ENCODE measurements at regions not wholly inside any gene's neighbourhood (a gene's known extent, or its start where the extent isn't known, plus 50 kb on each side); places are given as distances from the start of the nearest gene placed in this dataset.
"Not testable (repeated sequence)": the region's sequence is repeated elsewhere in the genome, so short reads cannot be mapped to it uniquely, and the experiment has no call there.

DNA sequence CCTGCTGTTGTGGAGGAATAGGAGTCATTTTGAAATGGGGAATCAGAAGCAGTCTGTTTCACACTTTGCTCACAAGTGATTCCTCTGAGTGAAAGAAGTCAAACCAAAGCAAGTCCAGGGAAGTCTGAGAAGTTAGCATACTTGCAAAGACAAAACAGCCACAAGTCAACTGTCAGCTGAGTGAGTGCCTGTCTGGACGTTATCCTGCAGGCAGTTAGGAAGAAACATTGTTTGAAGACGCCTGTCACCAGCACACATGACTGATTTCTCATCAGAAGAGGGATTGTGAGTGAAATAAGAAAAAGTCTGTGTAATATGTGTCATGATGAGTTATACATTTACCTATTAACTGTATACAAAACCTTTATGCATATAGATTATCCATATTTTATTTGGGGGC, 153.5 kb downstream of the KCNRG start:
- Histone ChIP-seq H3K9me3 (no peaks in the 10 kb centered on the region), H3K36me3 (replicated peaks in 1 of 2; ENCODE audit: insufficient read depth in 1 of 2, low read depth in 2 of 2) (no peaks in the 10 kb centered on the region), H3K4me3 (no peak overlapping the region), H3K27ac (no peak overlapping the region), H3K27me3 (no peaks in the 10 kb centered on the region), H3K4me1 (no peaks in the 10 kb centered on the region)
- ATAC-seq (no peak), DNase-seq (no peak)
- TF ChIP-seq POLR2A (IDR thresholded peaks at IDR 0.05) = no peak
- TF ChIP-seq, protein P1, sequence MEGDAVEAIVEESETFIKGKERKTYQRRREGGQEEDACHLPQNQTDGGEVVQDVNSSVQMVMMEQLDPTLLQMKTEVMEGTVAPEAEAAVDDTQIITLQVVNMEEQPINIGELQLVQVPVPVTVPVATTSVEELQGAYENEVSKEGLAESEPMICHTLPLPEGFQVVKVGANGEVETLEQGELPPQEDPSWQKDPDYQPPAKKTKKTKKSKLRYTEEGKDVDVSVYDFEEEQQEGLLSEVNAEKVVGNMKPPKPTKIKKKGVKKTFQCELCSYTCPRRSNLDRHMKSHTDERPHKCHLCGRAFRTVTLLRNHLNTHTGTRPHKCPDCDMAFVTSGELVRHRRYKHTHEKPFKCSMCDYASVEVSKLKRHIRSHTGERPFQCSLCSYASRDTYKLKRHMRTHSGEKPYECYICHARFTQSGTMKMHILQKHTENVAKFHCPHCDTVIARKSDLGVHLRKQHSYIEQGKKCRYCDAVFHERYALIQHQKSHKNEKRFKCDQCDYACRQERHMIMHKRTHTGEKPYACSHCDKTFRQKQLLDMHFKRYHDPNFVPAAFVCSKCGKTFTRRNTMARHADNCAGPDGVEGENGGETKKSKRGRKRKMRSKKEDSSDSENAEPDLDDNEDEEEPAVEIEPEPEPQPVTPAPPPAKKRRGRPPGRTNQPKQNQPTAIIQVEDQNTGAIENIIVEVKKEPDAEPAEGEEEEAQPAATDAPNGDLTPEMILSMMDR (IDR thresholded peaks at IDR 0.05) = no peak
- 55 to 75% methylated on average over 2 of the region's 2 CpGs for WGBS, 2 donors
- intact Hi-C loops (cut with DNase I) = no loop called here

DNA sequence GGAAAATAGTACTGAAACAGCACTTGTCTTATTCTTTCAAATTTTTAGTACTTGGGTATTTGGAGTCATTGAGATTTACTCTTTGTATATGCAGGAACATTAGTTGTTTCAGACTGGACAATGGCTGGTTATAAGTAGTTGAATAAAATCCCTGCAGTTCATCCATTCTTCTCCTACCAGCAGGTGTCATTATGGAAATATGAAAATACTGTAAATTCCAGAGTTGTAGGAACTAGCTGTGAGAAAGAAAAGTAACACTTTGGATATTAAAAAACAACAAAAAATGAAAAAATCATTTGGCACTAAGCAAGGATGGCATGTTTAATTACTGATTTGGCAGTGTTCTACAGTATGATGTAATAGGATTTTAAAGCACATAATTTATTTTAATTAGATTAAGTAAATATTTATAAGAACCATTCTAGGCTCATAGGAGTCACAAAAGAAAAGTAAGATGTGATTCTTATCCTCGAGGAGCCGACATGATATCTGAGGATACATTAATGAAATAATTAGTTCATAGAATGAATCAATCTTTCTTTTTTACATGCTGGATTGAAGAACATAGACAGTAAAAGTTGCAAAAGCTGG, 155.3 kb downstream of the KCNRG start:
- H3K4me1 ChIP-seq = no peaks in the 10 kb centered on the region
- intact Hi-C loops (cut with DNase I) = no loop called here
- no peaks in the 10 kb centered on the region for H3K27me3 ChIP-seq
- H3K9me3 ChIP-seq = no peaks in the 10 kb centered on the region
- 43 to 53% methylated on average over 2 of the region's 2 CpGs for WGBS, 2 donors
- DNase-seq (no peak), ATAC-seq (no peak)
- H3K4me3 ChIP-seq = no peak overlapping the region
- TF ChIP-seq POLR2A (IDR thresholded peaks at IDR 0.05) = no peak
- TF ChIP-seq, protein P1 (IDR thresholded peaks at IDR 0.05) = peak in 5 of 7 experiments; percentile 19 to 54 (median 43)
- H3K27ac ChIP-seq = no peak overlapping the region
- H3K36me3 ChIP-seq (replicated peaks in 1 of 2; ENCODE audit: insufficient read depth in 1 of 2, low read depth in 2 of 2) = no peaks in the 10 kb centered on the region

- ATAC-seq (no peak), DNase-seq (no peak)
- 93 to 95% methylated on average over 15 of the region's 15 CpGs for WGBS, 2 donors
- no peak overlapping the region for H3K4me3 ChIP-seq
- no peaks in the 10 kb centered on the region for H3K4me1 ChIP-seq
- H3K27me3 ChIP-seq = no peaks in the 10 kb centered on the region
- no peaks in the 10 kb centered on the region for H3K9me3 ChIP-seq
- intact Hi-C loops (cut with DNase I) = no loop called here
- no peak for TF ChIP-seq POLR2A (IDR thresholded peaks at IDR 0.05)
- TF ChIP-seq, protein P1 (IDR thresholded peaks at IDR 0.05) = no peak
- H3K36me3 ChIP-seq (replicated peaks in 1 of 2; ENCODE audit: insufficient read depth in 1 of 2, low read depth in 2 of 2) = no peaks in the 10 kb centered on the region
- H3K27ac ChIP-seq = no peak overlapping the region
These were observed 156.5 kb downstream of the KCNRG start for GRCh38 chr13:50171590-50172282.

- H3K9me3 ChIP-seq; ATAC-seq; intact Hi-C loops (cut with DNase I); DNase-seq; H3K27ac ChIP-seq; H3K27me3 ChIP-seq; H3K4me1 ChIP-seq; H3K4me3 ChIP-seq; H3K36me3 ChIP-seq (replicated peaks in 1 of 2; ENCODE audit: insufficient read depth in 1 of 2, low read depth in 2 of 2): not testable (repeated sequence)
- 71 to 75% methylated on average over 2 of the region's 2 CpGs for WGBS, 2 donors
These were observed 157.8 kb downstream of the KCNRG start for GRCh38 chr13:50173045-50173444.

DNA sequence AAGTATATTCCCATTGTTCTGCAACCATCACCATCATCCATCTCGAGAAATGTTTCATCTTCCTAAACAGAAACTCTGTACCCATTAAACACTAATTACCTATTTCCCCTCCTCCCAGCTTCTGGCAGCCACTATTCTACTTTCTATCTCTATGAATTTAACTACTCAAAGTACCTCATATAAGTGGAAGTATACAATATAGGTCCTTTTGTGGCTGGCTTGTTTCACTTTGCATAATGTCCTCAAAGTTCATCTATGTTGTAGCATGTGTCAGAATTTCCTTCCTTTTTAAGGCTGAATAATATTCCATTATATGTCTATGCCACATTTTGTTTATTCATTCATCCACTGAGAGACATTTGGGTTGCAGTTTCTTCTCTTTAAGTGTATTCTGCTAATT, 159.4 kb downstream of the KCNRG start:
- H3K27ac ChIP-seq = no peak overlapping the region
- intact Hi-C loops (cut with DNase I) = no loop called here
- H3K4me1 ChIP-seq = no peaks in the 10 kb centered on the region
- no peaks in the 10 kb centered on the region for H3K36me3 ChIP-seq (replicated peaks in 1 of 2; ENCODE audit: insufficient read depth in 1 of 2, low read depth in 2 of 2)
- no peaks in the 10 kb centered on the region for H3K9me3 ChIP-seq
- WGBS, 2 donors = 71 to 81% methylated on average over 1 of the region's 1 CpG
- ATAC-seq (no peak), DNase-seq (no peak)
- no peak overlapping the region for H3K4me3 ChIP-seq
- no peaks in the 10 kb centered on the region for H3K27me3 ChIP-seq
- TF ChIP-seq, protein P1 (IDR thresholded peaks at IDR 0.05) = no peak
- no peak for TF ChIP-seq POLR2A (IDR thresholded peaks at IDR 0.05)

All from body of pancreas (tissue), 4 donors.